HG03558 (cell line): ENCODE measurements at regions not wholly inside any gene's neighbourhood (a gene's known extent, or its start where the extent isn't known, plus 50 kb on each side); places are given as distances from the start of the nearest gene placed in this dataset.
"Not testable (repeated sequence)": the region's sequence is repeated elsewhere in the genome, so short reads cannot be mapped to it uniquely, and the experiment has no call there.

ENCODE experiments used
- ATAC-seq: cut with Tn5 transposase; IDR thresholded peaks from one replicate; pipeline ENCODE4 v1.9.1; 2021; ENCODE audit warnings: moderate number of reproducible peaks; ENCODE audit not compliant: unreplicated experiment; ENCODE audit errors: extremely low read depth

GRCh38 chr5:164306662-164307061 lies 801.2 kb downstream of the MAT2B start:
- no peak for ATAC-seq

GRCh38 chr5:164312801-164313200 lies 807.4 kb downstream of the MAT2B start:
- ATAC-seq, result no peak

- no peak for ATAC-seq
Measured at GRCh38 chr5:164317676-164318075, 812.3 kb downstream of the MAT2B start.

GRCh38 chr5:164319161-164319560 lies 813.7 kb downstream of the MAT2B start:
- ATAC-seq, result no peak

DNA sequence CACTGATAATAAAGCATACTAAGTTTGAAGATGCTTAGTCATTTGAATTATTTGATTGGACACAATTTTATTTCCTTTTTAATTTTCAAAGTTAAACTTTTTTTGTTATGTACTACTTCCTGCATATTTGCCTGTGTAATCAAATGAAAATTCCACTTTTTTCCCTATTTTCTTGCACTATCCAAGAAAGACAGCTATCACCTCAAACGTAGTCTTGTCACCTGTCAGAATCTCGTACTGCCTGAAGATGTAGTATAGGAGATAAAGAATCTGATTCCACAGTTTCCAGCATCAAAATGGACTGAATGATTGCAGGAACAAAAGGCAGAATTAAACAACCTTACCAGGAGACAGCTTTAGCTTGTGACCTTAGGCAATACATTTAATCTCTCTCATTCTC lies 818.8 kb downstream of the MAT2B start:
- no peak for ATAC-seq

DNA sequence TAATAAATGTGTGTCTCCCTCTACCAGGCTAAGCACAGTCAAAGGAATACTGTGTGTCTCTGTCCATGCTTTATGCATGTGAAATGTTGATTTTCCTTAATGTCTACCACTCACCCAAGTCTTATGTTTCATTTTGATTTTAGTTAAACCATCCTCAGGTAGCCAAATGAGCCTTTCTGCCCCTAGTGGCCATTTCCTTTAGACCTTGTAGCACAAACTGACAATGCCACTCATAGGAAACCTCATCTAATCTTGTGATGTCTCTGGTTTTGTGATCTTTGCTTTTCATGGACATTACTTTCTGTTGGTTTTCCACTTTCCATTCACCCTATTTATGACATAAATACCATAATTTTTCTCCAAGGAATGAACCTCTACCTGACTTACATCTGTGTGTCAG lies 820.8 kb downstream of the MAT2B start:
- ATAC-seq, result no peak

DNA sequence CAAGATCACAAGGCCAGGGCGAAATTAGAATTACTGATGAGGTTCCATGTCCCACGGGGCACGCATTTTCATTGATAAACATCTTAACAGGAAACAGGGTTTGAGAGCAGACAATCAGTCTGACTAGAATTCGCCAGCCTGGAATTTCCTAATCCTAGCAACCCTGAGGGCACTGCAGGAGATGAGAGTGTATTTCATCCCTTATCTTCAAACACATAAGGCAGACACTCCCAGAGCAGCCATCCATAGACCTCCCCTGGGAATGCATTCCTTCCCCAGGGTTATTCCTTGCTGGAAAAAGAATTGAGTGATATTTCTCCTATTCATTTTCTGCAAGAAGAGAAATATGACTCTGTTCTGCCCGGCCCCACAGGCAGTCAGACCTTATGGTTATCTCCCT lies 821.7 kb downstream of the MAT2B start:
- ATAC-seq, result not testable (repeated sequence)

- no peak for ATAC-seq
Measured at GRCh38 chr5:164332349-164333196, 827.2 kb downstream of the MAT2B start.

GRCh38 chr5:164335837-164336236 lies 830.4 kb downstream of the MAT2B start:
- no peak for ATAC-seq

DNA sequence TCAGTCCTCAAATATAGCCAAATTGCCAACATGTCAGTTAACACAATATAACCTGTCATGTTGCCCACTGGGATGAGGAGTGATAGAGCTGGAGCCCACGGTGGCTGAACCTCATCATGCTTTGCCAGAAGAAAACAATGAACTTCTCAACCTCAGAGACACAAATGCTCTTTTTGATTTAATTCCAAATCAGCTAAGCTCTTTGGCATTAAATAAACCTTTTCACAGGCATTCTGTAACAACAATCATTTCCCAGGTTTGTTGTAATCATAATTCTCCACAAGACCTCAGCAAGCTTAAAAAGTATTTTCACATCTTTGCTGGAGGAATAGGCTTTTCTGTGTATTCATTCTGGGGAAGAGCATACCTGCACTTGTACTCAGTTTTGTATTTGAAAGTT lies 830.9 kb downstream of the MAT2B start:
- ATAC-seq, result no peak

GRCh38 chr5:164336906-164337305 lies 831.5 kb downstream of the MAT2B start:
- no peak for ATAC-seq

DNA sequence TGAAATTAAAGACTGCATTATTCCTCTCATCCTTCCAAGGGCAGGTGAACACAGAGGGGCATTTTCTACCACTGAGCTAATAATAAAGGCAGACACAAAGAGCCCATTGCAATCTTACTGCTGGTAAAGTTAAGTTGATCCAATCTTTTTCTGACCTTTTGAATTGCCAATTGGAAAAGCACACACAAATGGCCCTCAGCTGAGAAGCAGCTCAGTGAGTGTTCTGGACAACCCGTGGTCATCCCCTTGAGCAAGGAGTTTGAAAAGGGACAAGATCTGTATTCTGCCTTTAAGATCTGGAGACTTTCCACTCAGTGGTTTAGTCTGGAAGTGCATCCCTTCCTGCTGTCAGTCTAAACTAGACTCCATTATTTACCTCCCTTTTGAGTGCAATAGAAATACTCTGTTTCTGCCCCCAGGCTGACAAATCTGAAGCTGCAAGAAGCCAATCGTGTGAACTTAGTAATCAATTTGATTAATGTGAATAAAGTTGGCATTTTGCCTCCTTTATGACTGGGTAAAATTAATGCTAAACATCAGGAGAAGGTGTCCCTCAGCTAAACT lies 835.7 kb downstream of the MAT2B start:
- no peak for ATAC-seq

DNA sequence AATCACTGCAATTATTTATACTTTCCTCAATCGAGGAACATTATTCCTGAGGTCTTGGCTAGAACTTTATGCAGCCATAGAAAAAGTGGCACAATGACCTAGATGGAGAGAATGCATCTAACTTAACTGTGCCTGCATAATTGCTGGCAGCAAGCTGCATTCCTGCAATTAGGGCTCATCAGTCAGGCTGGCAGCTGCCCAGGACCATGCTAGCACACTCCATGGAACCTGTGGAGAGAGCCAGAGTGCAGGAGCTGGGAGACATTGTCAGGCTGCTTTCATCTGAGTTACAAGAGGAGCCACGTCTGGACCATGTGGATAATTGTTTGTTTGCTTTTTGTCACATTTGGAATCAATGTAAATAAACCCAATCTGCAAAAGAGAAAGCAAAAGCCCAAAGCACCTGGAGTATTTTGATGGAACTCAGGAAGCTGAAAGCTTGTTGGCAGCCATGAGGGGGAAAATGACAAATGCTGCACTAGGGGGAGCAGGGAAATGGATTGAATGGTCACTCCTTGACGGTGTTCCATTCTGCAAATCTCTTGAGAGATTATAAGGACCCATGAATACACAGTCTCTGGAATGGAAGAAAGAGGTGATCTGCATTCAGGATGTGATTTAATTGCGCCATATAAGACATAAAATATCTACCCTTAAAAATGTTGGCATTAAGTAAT lies 839.9 kb downstream of the MAT2B start:
- no peak for ATAC-seq

- ATAC-seq, result no peak
Measured at GRCh38 chr5:164345853-164346252, 840.4 kb downstream of the MAT2B start.

DNA sequence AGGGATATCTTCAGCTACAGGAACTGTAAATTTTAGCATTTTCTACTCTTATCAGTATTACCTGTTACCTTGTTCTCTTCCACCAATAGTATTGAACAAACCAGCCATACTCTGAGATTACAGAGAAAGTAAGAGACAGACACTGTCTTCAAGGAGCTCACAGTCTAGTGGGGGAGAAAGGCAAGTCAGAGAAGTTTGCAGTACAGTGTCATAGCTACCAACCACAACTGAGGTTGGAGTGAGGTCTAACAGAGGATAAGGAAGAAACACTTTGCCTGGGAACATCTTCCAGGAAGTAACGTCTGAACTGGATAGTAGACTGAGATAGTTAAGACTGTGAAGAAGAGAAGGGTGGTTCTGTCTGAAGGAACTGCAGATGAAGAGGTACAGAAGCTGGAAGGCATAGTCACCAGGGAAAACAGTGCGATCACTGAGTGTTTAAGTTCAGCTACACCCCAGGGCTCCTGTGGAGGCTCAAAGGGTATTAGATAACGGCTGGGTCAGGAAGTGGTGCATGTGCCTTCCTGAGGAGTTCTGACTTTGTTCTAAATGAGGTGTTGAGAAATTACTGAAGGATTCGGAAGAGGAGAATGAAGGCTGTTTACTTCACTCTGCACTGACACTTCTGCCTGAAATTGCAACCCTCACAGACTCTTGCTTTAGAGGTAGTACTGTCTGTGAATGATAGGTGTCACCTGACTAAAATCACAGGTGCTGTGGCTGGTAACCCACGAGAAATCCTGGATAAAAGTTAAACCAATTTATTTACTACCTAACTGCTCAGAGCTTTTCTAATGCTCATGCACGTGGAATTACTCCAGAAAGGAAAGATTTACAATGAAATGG lies 841.6 kb downstream of the MAT2B start:
- no peak for ATAC-seq

GRCh38 chr5:164350236-164350635 lies 844.8 kb downstream of the MAT2B start:
- no peak for ATAC-seq

DNA sequence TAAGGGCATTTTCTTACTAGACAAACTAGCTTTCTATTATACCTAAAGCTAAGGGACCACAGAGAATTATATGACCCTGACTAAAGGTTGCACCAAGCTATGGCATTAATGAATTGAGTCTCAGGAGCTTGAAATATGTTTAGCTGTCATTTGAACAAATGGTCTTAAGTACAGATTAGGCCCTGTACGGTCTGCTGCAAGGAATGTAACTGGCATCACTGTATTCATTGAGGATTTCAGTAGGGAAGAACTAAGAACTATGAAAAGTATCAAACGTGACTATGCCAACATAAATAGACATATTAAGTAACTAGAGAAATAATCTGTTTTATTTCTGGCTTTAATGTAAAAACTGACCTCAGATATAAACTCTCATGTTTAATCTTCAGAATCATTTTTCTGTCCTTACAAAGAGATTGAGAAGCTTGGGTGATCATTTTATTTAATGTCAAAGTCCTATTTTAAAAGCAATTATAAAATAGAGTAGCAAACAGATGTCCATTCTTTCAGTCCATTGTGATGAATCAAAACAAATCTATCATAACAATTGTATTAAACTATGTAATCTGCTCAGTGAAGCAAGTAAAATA lies 845.9 kb downstream of the MAT2B start:
- no peak for ATAC-seq

- ATAC-seq, result no peak
Measured at GRCh38 chr5:164352695-164353094, 847.3 kb downstream of the MAT2B start.

DNA sequence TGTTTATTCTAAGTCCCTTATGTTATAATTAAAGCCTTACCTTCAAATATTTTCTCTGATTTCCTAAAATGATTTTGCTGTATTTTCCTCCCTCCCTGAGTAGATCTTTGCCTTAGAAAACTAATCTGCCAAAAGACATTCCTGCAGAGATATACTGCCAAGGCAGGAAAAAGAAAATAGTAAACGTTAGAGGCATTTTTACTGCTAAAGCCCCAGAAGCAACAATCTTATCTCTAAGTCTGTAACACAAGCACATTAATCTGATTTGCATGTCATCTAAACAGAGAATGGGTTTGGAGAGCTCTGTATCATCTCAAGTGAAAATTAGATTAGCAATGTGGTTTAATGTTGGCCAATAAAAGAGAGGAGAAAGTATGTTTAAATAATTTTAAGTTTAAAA lies 847.7 kb downstream of the MAT2B start:
- no peak for ATAC-seq

GRCh38 chr5:164354139-164354751 lies 848.8 kb downstream of the MAT2B start:
- ATAC-seq, result no peak
